Neural progenitor cell (in vitro differentiated cells): ENCODE measurements at regions not wholly inside any gene's neighbourhood (a gene's known extent, or its start where the extent isn't known, plus 50 kb on each side); places are given as distances from the start of the nearest gene placed in this dataset.

Experiments
- CTCF ChIP-seq: fragments of 200-600 bp; sonication (generic); IDR thresholded peaks from 2 replicates; pipeline ENCODE4 v1.5.1; 2017; ENCODE audit warnings: antibody characterized with exemption, mild to moderate bottlenecking
- EZH2 ChIP-seq: fragments of 200-600 bp; sonication (generic); IDR thresholded peaks from 2 replicates; pipeline ENCODE4 v1.6.1; 2017; ENCODE audit warnings: antibody characterized with exemption, mild to moderate bottlenecking, moderate library complexity

DNA sequence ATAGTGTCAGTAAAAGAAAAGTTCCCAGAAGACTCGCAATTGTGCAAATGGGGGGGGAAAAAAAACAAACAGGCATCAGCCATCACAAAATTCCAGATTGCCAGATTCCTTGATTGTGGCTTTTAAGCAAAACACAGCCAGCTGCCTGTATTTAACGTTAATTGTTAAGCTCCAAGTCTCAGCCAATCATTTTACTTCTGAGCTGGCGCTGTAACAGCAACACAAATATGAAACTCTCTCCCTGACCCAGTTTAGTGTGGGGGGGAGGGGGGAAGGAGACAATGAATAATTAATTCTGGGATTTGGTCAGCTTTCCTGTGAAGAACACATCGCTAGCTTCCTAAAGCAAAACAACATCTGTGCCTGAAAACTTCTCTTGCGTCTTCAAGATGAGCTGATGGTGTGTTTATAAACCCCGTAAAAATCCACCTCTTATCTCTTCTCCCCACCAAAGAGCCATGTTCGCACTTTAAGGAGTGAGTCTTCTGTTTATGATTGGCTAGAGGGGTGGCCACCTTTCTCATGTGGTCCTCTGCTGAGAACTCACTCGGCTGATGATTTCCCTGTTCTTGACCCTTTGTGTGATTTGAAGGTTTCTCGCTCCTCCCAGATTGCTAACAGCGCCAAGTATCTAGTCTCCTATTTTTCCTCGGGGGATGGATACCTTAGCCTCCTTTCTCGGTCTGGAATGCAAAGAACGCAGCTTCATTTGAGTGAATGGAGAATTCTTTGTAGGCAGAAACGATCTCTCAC lies 160.2 kb upstream of the DAPK1 start:
- TF ChIP-seq EZH2 = no peak
- TF ChIP-seq CTCF = no peak
